Stomach smooth muscle (tissue), 2 donors: ENCODE measurements at regions not wholly inside any gene's neighbourhood (a gene's known extent, or its start where the extent isn't known, plus 50 kb on each side); places are given as distances from the start of the nearest gene placed in this dataset.
A peak's percentile ranks its signal among the peaks of the same experiment; 100 is the strongest.

ENCODE experiments used
- H3K27ac ChIP-seq: one replicate; pipeline ENCODE4 v1.7.0; 2013; ENCODE audit warnings: mild to moderate bottlenecking, low read length, inconsistent platforms
- H3K27me3 ChIP-seq, 2 donors: one replicate each; pipeline ENCODE4 v1.7.0; 2013; ENCODE audit warnings: low read length in 2 of 2; ENCODE audit not compliant: insufficient read depth in 2 of 2, control insufficient read depth in 1 of 2
- H3K36me3 ChIP-seq, 2 donors: one replicate each; pipeline ENCODE4 v1.7.0; 2013; ENCODE audit warnings: low read length in 2 of 2; ENCODE audit not compliant: control insufficient read depth in 2 of 2, insufficient read depth in 2 of 2
- H3K4me1 ChIP-seq: one replicate; pipeline ENCODE4 v1.7.0; 2013; ENCODE audit warnings: low read length; ENCODE audit not compliant: control insufficient read depth, insufficient read depth
- H3K4me3 ChIP-seq, 2 donors: one replicate each; pipeline ENCODE4 v1.7.0; 2013; ENCODE audit warnings: low read length in 2 of 2
- H3K9ac ChIP-seq, 2 donors: one replicate each; pipeline ENCODE4 v1.7.0; 2013; ENCODE audit warnings: low read length in 2 of 2, mild to moderate bottlenecking in 1 of 2
- H3K9me3 ChIP-seq, 2 donors: one replicate each; pipeline ENCODE4 v1.7.0; 2013; ENCODE audit warnings: low read length in 2 of 2; ENCODE audit not compliant: control insufficient read depth in 2 of 2
- donor health status: healthy.
- donor health status: Pancreatic carcinoma.

DNA sequence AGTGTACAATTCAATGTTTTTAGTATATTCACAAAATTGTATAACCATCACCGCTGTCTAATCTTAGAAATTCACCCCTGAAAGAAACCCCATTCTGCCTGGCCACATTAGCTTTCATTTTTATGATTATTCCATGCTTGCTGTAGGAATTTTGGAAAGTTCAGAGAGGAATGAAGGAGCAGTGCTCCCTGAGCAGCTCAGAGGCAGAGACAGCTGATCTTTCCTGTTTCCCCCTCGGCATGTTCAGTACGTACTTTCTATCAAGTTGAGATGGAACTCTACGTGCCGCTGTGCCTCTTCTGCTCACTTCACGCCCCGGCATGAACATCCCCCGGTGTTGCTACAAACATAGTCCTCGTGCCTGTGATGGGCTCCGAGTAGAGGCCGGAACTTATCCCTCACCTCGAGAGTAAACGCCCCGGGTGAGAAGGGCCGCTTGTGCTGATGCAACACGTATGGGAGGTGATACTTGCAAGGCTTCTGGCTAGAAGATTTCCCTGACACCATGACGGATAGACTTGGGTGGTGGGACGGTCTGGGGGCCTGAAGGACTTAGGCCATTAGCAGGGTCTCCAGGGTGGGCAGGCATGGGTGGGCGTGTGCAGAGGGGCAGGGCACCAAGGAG lies 79.2 kb upstream of the CIBAR2 start:
- no peaks in the 10 kb centered on the region for H3K36me3 ChIP-seq
- no peaks in the 10 kb centered on the region for H3K9me3 ChIP-seq
- H3K4me1 ChIP-seq, result peaks cover 41% of the 10 kb centered on the region

DNA sequence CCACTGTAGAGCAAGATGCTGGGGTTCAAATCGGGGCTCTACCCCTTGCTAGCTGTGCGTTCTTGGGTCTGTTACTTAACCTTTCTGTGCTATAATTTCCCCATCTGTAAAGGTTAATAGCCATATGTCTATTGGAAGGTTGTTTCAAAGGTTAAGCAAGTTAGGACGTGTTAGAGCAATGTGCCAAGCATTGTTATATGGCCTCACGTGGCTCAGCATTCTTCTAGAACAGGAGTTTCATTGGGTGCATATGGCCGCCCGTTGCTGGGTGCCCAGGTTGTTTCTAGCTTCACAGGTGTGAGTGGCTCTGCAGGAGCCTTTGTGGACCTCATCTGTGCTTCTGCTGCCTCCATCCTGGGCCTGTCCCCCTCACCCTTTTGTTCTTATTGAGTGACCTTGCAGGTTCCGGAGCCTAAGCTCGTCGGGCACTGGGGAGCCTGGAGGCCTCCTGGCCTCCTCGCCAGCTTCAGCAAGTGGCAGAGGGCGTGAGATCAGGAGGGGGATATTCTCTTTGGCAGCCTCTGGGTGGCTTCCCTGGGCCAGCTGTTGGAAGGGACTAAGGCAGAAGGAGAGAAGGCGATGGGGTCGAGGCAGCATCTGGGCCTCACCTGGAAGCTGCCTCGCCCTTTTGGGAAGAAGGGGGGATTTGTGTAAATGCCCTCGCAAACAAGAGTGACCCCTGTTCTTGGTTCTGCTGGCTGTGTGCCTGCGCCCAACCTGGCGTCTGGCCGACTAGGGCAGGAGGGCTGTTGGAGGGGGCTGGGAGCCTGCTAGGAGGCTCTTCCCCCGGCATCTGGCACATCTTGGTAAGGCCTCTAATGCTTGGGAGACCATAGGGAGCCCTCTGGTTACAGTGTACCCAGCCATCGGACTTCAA lies 80.2 kb upstream of the CIBAR2 start:
- H3K9ac ChIP-seq, result no peak overlapping the region

More for the DNA sequence above, 79.2 kb upstream of the CIBAR2 start:
- Histone ChIP-seq H3K27ac (no peak overlapping the region), H3K4me3 (no peak overlapping the region), H3K27me3 (no peaks in the 10 kb centered on the region), H3K9ac (no peak overlapping the region)

DNA sequence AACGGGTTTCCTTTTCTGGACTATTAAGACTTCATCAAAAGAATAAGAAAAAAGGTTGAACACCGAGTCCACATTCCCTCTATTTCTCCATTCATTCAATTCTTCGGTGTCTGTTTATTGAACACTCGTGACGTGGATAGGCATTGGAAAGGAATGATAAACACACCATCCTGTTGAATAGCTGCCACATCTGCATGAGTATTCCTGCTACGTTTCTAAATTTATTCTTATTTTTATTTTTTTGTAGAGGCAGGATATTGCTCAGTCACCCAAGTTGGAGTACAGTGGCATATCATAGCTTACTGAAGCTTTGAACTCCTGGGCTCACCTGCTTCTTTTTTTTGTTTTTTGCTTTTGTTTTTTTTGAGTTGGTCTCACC lies 80.8 kb upstream of the CIBAR2 start:
- peaks cover 54% of the 10 kb centered on the region for H3K4me1 ChIP-seq
- H3K27ac ChIP-seq, result no peak overlapping the region
- H3K4me3 ChIP-seq, result no peak overlapping the region
- H3K27me3 ChIP-seq, result no peaks in the 10 kb centered on the region
- no peaks in the 10 kb centered on the region for H3K9me3 ChIP-seq
- H3K36me3 ChIP-seq, result no peaks in the 10 kb centered on the region
- H3K9ac ChIP-seq, result no peak overlapping the region

More for the DNA sequence above, 80.2 kb upstream of the CIBAR2 start:
- no peaks in the 10 kb centered on the region for H3K27me3 ChIP-seq
- peaks cover 48% of the 10 kb centered on the region for H3K4me1 ChIP-seq
- no peak overlapping the region for H3K27ac ChIP-seq
- no peaks in the 10 kb centered on the region for H3K36me3 ChIP-seq
- no peak overlapping the region for H3K4me3 ChIP-seq
- no peaks in the 10 kb centered on the region for H3K9me3 ChIP-seq

DNA sequence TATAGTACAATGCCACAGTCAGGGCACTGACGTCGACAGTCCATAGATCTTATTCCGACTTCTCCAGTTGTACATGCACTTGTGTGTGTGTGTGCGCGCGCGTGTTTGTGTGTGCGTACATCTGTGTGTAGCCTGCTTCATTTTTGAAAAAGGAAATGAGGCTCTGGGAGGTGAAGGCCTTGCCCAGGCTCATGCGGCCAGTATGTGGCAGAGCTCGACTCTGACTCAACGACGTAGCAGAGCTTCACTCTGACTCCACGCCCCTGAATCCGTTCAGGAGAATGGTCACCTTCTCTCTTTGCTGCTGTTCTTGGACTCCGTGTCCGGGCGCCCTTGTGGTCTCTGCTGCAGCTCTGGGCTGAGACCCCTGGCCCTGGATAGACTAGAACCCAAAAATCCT lies 81.6 kb upstream of the CIBAR2 start:
- H3K36me3 ChIP-seq, result no peaks in the 10 kb centered on the region
- no peaks in the 10 kb centered on the region for H3K9me3 ChIP-seq
- H3K4me3 ChIP-seq, result no peak overlapping the region
- no peak overlapping the region for H3K9ac ChIP-seq
- no peak overlapping the region for H3K27ac ChIP-seq
- H3K27me3 ChIP-seq, result no peaks in the 10 kb centered on the region
- H3K4me1 ChIP-seq, result peaks cover 59% of the 10 kb centered on the region

DNA sequence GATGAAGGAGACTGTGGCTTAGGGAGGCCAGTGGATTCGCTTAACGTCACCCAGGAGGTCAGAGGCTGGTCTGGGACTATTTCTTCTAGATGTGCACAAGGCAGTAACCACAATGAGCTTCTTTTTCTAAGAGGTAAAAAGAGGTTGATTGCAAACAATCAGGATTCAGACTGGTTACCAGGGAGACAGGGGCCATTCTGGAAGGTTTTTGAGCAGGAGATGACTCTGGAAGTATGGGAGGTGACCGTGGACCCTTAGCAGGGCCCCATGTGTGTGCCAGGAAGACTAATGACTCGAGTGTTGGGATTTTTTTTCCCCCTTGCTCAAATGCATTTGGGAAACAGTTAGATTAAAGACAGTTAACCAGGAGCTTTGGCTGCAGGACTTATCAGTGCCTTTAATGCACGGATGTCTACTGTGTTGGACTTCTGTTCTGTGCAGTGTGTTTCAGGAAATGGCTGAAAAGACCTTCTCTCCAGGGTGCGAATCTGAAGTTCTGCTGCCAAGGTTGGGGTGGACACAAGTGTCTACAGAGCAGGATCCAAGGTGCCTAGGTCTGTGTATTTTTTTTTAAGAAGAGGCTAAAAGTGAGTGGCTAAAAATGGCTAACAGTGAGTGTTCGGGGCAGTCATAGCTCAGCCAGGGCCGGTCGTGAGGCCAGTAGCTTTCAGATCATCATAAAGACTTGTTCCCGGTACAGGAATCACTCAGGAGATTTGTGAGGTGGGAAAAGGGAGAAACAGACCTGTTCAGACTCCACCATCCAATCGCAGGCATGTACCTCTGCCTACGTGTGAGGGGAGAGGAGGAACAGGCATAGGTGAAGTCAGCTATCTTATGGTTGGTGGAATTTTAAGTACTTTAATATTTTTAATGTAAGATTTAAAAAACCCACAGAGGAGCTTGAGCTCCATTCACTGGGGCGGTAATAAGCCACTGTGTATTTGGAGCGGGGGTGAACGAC lies 82.3 kb upstream of the CIBAR2 start:
- Histone ChIP-seq H3K4me3 (no peak overlapping the region), H3K27ac (no peak overlapping the region), H3K4me1 (peaks cover 66% of the 10 kb centered on the region), H3K36me3 (no peaks in the 10 kb centered on the region), H3K27me3 (no peaks in the 10 kb centered on the region), H3K9ac (no peak overlapping the region), H3K9me3 (no peaks in the 10 kb centered on the region)

DNA sequence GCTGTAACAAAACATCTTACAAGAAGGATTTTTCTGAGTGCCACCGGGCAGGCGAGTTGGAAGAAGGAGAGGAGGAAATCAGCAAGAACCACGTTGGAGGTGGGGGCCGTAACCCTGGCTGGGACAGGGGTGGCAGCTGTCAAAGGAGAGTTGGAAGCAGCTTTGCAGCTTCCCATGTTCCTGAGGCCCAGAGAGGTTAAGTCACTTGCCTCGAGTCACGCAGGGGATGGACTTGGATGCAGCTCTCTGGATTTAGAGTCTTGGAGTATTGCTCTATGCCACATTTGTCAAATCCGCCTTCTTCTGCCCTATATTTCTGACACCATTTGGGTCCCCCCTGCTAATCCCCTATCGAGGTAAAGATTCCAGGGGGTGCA lies 83.0 kb upstream of the CIBAR2 start:
- H3K9ac ChIP-seq, result no peak overlapping the region
- no peaks in the 10 kb centered on the region for H3K9me3 ChIP-seq
- peaks cover 73% of the 10 kb centered on the region for H3K4me1 ChIP-seq
- no peaks in the 10 kb centered on the region for H3K27me3 ChIP-seq
- no peak overlapping the region for H3K27ac ChIP-seq
- H3K4me3 ChIP-seq, result no peak overlapping the region
- H3K36me3 ChIP-seq, result no peaks in the 10 kb centered on the region

DNA sequence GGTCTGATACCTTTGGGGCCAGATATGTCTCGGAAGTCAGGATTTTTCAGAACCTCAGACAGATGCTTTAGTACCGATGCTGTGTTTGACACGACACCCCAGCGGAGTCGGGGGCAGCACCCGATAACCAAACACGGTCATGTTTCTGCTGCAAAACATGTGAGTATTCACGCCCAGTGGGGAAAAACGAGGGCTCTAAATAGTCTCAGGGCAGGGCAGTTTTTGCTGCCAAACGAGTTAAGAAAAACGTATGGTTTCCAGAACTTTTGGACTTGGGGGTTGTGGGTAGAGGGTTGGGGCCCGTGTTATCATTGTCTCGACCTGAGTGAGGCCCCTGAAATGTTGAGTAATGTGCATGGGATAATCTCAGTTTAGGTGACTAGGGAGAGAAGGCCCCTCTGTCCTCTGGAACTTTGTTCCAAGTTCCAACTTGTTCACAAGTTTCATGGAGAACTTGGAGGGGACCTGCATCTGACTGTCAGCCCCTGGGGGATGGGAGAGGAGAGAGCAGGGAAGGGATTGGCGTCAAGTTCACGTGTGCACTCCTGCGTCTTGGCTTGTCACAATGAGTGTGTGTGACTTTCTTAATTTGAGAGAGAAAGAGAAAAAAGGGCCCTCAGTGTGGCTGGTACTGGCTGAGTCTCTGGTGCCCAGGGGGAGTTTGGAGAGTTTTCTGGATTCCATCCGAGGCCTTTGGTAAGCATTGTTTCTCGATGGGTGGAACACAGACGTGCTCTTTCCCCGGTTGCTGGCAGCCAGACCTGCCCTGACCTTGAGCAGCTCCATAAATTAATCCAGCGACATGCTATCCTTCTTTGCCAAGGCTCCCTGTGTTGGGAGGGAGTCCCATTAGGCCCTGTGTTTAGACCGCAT lies 83.9 kb upstream of the CIBAR2 start:
- Histone ChIP-seq H3K27ac (peak overlapping the region; percentile 66), H3K9ac (peak overlapping the region in 1 of 2 donors; percentile 3), H3K9me3 (no peaks in the 10 kb centered on the region), H3K27me3 (no peaks in the 10 kb centered on the region), H3K4me1 (peaks cover 79% of the 10 kb centered on the region), H3K36me3 (no peaks in the 10 kb centered on the region), H3K4me3 (peak overlapping the region in 1 of 2 donors; percentile 29)

DNA sequence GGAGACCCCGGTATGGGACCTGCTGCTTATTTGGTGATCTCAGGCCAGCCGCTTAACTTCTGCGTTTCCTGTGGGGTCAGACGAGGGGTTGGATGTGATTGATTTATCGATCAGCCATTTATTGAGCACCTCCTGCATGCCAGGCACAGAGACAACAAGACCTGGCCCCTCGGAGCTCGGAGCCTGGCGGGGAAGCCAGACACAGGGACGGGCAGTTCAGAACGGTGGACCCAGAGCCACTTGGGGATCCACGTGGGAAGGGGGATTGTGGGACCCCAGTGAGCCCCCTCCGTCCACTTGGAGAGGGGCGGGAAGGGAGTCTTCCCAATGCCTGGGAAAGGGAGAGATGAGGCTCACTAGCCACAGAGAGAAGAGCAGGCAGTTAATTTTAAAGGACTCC lies 84.7 kb upstream of the CIBAR2 start:
- H3K36me3 ChIP-seq, result no peaks in the 10 kb centered on the region
- H3K4me1 ChIP-seq, result peaks cover 83% of the 10 kb centered on the region
- no peaks in the 10 kb centered on the region for H3K27me3 ChIP-seq
- H3K9ac ChIP-seq, result peak overlapping the region; percentile 3 to 29
- peak overlapping the region in 1 of 2 donors; percentile 29 for H3K4me3 ChIP-seq
- H3K9me3 ChIP-seq, result no peaks in the 10 kb centered on the region
- peak overlapping the region; percentile 66 for H3K27ac ChIP-seq

DNA sequence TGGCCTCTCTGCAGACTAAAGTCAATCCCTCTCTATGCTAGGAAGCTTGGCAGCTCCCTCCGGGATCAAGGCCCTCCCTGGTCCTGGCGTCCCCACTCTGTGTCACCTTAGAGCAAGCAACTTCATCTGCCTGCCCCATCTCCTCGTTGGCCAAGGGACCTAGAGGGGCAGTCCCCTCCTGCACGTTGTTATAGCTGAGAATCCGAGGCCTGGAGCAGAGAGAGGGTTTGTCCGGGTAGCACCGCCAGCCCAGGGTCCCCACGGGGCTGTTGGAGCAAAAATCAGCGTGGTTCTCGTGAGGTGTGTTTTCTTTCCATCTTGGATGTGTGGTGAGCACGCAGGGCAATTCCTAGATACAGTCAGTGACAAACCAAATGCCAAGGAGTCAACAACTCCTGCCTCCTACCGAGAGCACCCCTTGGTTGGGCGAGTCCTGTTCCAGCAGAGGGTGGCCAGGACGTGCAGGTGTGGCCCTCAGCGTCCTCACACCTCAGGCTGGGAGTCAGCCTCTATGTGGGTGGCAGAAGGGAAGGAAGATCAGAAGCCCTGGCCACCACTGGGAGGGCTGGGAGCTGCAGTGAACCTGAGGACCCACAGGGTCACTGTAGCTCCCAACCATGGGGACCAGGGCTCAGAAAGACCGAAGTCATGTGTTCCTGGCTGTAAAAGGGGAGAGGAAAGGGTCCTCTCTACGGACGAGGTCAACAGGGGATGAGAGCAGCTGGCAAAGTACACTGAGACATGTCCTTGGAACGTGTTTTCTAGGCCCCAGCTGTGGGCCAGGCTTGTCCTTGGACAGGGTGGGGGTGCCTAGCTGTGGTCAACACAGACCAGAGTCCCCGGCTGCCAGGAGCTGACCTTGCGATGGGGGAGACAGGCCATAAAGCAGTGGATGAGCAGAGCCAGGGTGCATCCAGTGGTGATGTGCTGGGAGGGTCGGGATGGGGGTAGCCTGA lies 85.6 kb upstream of the CIBAR2 start:
- Histone ChIP-seq H3K9ac (no peak overlapping the region), H3K27ac (no peak overlapping the region), H3K36me3 (no peaks in the 10 kb centered on the region), H3K4me3 (no peak overlapping the region), H3K27me3 (no peaks in the 10 kb centered on the region), H3K9me3 (no peaks in the 10 kb centered on the region), H3K4me1 (peaks cover 84% of the 10 kb centered on the region)
